ENCODE measurements at regions not wholly inside any gene's neighbourhood (a gene's known extent, or its start where the extent isn't known, plus 50 kb on each side); places are given as distances from the start of the nearest gene placed in this dataset.
"Not testable (repeated sequence)": the region's sequence is repeated elsewhere in the genome, so short reads cannot be mapped to it uniquely, and the experiment has no call there.

DNA sequence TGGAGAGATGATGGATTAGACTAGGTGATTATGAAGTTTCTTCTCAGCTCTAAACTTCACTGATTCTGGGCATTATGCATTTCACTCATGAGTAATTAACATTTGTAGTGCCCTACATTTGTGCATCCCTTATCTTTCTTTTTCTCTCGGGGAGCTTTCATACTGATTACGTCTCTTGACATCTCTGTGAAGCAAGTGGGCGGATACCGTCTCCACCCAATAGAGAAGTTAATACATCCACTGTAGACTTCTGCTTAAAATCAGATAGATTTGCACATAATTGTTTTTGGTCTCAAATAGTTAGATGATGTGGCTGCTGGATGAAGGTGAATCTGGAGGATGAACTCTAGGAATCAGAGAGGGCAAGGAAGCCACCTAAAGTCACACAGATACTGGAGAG, 653.6 kb upstream of the EEF2KMT start:
- intact Hi-C loops (cut with DNase I; ENCODE audit: low total_unique reads), result no loop called here
- peaks cover 0 to 48% (median 5%) of the 10 kb centered on the region in 8 donors for H3K9me3 ChIP-seq

GRCh38 chr16:5750439-5750838, 652.8 kb upstream of the EEF2KMT start:
- H3K36me3 ChIP-seq; DNase-seq; H3K4me3 ChIP-seq; H3K27me3 ChIP-seq (replicated peaks in 1 of 7); H3K4me1 ChIP-seq; H3K27ac ChIP-seq; intact Hi-C loops (cut with DNase I; ENCODE audit: low total_unique reads): not testable (repeated sequence)
- H3K9me3 ChIP-seq, result peaks cover 0 to 52% (median 5%) of the 10 kb centered on the region in 8 donors
- 41 to 57% (median 47%) methylated on average over 9 to 11 of the region's 11 CpGs for WGBS, 5 donors

More for the DNA sequence above, 653.6 kb upstream of the EEF2KMT start:
- TF ChIP-seq CTCF (IDR thresholded peaks at IDR 0.05 in 8 of 11, conservative IDR thresholded peaks at IDR 0.05 in 3 of 11), result no peak
- no peak for TF ChIP-seq POLR2AphosphoS5 (IDR thresholded peaks at IDR 0.05)
- no peak for TF ChIP-seq POLR2A (IDR thresholded peaks at IDR 0.05)
- WGBS, 5 donors, result 85 to 95% (median 88%) methylated on average over 4 of the region's 4 CpGs
- Histone ChIP-seq H3K27ac (no peak overlapping the region), H3K4me1 (no peaks in the 10 kb centered on the region), H3K36me3 (no peaks in the 10 kb centered on the region), H3K27me3 (replicated peaks in 1 of 7) (peaks cover 0 to 3% (median 0%) of the 10 kb centered on the region in 7 donors), H3K4me3 (no peak overlapping the region)
- DNase-seq, result no peak

DNA sequence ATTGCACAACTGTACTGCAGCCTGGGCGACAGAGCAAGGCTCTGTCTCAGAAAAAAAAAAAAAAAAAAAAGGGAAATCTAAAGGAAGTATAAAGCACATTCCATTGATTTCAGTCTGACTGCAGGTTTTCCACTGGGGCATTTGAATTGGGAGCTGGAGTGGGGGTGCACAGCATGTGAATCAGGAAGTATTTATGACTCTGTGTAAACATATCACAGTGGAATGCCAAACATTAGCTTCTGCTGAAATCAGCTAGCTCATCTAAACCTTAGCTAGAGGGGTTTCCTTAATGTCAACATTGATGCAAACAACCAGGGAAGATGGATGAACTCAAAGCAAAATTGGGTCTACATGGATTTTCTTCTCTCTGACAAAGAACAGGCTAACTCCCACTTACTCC, 641.0 kb upstream of the EEF2KMT start:
- Histone ChIP-seq H3K9me3 (peaks cover 0 to 14% (median 0%) of the 10 kb centered on the region in 8 donors), H3K4me3 (no peak overlapping the region), H3K36me3 (no peaks in the 10 kb centered on the region), H3K4me1 (no peaks in the 10 kb centered on the region), H3K27ac (no peak overlapping the region), H3K27me3 (replicated peaks in 1 of 7) (no peaks in the 10 kb centered on the region)
- no peak for TF ChIP-seq POLR2AphosphoS5 (IDR thresholded peaks at IDR 0.05)
- no peak for TF ChIP-seq POLR2A (IDR thresholded peaks at IDR 0.05)
- no peak for TF ChIP-seq CTCF (IDR thresholded peaks at IDR 0.05 in 8 of 11, conservative IDR thresholded peaks at IDR 0.05 in 3 of 11)
- DNase-seq, result no peak
- intact Hi-C loops (cut with DNase I; ENCODE audit: low total_unique reads), result no loop called here
- WGBS, 5 donors, result 35 to 62% (median 45%) methylated on average over 1 of the region's 1 CpG

GRCh38 chr16:5736209-5736930, 638.8 kb upstream of the EEF2KMT start:
- WGBS, 5 donors, result 29 to 46% (median 43%) methylated on average over 13 of the region's 13 CpGs
- intact Hi-C loops (cut with DNase I; ENCODE audit: low total_unique reads), result no loop called here
- Histone ChIP-seq H3K27me3 (replicated peaks in 1 of 7) (no peaks in the 10 kb centered on the region), H3K9me3 (peaks cover 0 to 27% (median 0%) of the 10 kb centered on the region in 8 donors), H3K4me3 (no peak overlapping the region), H3K4me1 (no peaks in the 10 kb centered on the region), H3K36me3 (no peaks in the 10 kb centered on the region), H3K27ac (no peak overlapping the region)
- DNase-seq, result no peak
- TF ChIP-seq POLR2A (IDR thresholded peaks at IDR 0.05), result no peak
- TF ChIP-seq POLR2AphosphoS5 (IDR thresholded peaks at IDR 0.05), result no peak
- no peak for TF ChIP-seq CTCF (IDR thresholded peaks at IDR 0.05 in 8 of 11, conservative IDR thresholded peaks at IDR 0.05 in 3 of 11)
